ENCODE measurements at regions not wholly inside any gene's neighbourhood (a gene's known extent, or its start where the extent isn't known, plus 50 kb on each side); places are given as distances from the start of the nearest gene placed in this dataset.

DNA sequence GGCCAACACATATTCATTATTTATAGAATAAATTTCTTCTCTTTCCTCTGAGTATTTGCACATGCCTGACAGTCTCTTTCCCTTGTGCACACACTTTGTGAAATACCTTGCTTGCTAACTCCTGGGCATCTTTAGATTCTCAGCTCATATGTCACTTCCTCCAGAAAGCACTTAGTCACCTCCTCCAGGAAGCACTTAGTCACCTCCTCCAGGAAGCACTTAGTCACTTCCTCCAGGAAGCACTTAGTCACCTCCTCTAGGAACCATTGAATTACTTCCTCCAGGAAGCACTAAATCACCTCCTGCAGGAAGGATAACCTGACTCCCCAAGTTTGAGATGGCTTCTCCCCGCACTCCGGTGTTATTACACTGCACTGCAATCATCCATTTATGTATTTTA, 462.5 kb upstream of the EEF2KMT start:
- TF ChIP-seq POLR2A (IDR thresholded peaks at IDR 0.05), result no peak
- TF ChIP-seq, protein P1, sequence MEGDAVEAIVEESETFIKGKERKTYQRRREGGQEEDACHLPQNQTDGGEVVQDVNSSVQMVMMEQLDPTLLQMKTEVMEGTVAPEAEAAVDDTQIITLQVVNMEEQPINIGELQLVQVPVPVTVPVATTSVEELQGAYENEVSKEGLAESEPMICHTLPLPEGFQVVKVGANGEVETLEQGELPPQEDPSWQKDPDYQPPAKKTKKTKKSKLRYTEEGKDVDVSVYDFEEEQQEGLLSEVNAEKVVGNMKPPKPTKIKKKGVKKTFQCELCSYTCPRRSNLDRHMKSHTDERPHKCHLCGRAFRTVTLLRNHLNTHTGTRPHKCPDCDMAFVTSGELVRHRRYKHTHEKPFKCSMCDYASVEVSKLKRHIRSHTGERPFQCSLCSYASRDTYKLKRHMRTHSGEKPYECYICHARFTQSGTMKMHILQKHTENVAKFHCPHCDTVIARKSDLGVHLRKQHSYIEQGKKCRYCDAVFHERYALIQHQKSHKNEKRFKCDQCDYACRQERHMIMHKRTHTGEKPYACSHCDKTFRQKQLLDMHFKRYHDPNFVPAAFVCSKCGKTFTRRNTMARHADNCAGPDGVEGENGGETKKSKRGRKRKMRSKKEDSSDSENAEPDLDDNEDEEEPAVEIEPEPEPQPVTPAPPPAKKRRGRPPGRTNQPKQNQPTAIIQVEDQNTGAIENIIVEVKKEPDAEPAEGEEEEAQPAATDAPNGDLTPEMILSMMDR (IDR thresholded peaks at IDR 0.05), result no peak
